22Rv1 (cell line): ENCODE measurements at regions not wholly inside any gene's neighbourhood (a gene's known extent, or its start where the extent isn't known, plus 50 kb on each side); places are given as distances from the start of the nearest gene placed in this dataset.

Experiments used
- CTCF ChIP-seq: fragments of 450-650 bp; IDR thresholded peaks from 2 replicates; pipeline ENCODE4 v1.5.1; 2017; ENCODE audit warnings: mild to moderate bottlenecking
- ZFX ChIP-seq: fragments of 450-650 bp; IDR thresholded peaks from 2 replicates; pipeline ENCODE4 v1.6.1; 2017; ENCODE audit warnings: antibody characterized with exemption, borderline replicate concordance

GRCh38 chr11:134801570-134801969 is 389.5 kb upstream of the B3GAT1 start:
- no peak for TF ChIP-seq CTCF
- TF ChIP-seq ZFX: no peak
